GM19452 (cell line): ENCODE measurements at regions not wholly inside any gene's neighbourhood (a gene's known extent, or its start where the extent isn't known, plus 50 kb on each side); places are given as distances from the start of the nearest gene placed in this dataset.
A peak's percentile ranks its signal among the peaks of the same experiment; 100 is the strongest.
"Not testable (repeated sequence)": the region's sequence is repeated elsewhere in the genome, so short reads cannot be mapped to it uniquely, and the experiment has no call there.

Experiments
- ATAC-seq: cut with Tn5 transposase; IDR thresholded peaks from one replicate; pipeline ENCODE4 v1.9.1; 2021; ENCODE audit not compliant: unreplicated experiment

GRCh38 chr4:189834616-189835015 lies 106.1 kb upstream of the FRG1 start:
- no peak for ATAC-seq

GRCh38 chr4:189835505-189835904 lies 105.2 kb upstream of the FRG1 start:
- ATAC-seq: no peak

- ATAC-seq: no peak
Measured at GRCh38 chr4:189837471-189837870, 103.2 kb upstream of the FRG1 start.

- ATAC-seq: no peak
Measured at GRCh38 chr4:189838821-189839497, 101.7 kb upstream of the FRG1 start.

DNA sequence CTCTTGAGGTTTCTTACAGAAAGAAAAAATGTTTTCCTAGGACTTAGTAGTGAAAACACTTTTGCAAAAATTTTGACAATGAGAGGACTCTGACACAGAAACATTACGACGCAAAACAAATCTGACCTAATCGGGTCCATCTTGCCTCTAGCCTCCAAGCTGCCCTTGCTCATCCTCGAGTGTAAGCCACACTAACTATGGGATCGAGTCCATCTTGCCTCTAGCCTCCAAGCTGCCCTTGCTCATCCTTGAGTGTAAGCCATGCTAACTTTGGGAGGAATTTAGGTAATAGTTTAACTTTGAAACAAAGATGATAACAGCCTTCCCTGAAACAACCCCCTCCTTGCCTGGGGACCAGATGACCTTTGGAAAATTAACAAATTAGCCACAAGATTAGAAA lies 100.3 kb upstream of the FRG1 start:
- ATAC-seq: no peak

DNA sequence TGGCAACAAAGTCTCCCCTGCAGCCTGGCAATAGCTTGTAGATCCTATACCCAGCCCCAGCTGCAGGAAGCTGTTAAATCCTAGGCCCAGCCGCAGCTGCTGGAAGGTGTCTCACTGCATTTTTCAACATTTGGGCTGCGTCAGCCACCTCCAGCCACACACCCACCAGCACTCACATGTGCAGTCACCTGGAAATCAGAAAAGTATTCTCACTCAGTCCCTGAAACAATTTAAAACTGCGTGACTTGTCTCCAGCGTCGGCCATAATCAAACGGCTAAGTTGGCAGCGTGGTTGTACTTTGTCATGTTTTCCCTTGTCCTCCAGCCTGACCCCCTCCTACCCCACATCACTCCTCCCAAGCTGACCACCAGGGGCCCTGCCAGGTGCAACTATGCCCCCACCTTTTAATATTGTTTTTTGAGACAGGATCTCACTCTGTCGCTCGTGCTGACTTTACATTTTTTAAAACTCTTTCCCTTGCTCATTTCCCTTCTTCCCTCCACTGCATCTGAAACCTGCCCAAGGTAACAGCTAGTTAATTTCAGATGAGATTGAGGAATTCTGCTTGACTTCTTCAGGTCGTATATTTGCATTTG lies 97.2 kb upstream of the FRG1 start:
- ATAC-seq: no peak

DNA sequence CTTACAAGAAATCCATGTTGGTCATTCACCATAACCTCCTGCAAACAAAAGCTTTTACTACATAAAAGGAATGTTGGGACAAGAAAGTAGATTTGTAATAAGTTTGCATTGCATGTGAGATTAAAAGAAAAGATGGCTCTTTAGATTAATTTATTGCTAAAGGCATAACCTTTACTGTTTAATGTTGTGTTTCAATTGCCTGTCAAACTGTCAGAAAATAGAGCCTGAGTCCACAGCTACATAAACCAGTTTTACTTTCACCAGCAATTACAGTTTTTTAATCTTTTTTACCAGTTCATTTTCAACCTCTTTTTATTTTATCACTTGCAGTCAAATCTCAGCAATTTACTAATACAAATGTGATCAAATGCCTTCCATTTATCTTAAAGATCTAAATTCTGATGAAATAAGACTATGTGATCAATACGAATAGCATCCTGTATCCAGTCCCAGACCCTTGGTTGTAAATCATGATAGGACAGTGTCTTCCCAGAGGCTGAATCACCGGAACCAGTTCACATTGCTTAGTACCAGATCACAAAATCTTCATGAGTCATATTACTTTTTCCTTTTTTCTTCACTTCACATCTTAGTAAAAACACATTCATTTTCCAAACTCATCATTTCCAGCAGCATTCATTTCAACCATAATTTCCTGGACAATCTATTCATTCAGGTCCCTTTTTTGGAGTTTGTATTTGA lies 95.4 kb upstream of the FRG1 start:
- ATAC-seq: no peak

GRCh38 chr4:189846094-189846493 lies 94.6 kb upstream of the FRG1 start:
- not testable (repeated sequence) for ATAC-seq

GRCh38 chr4:189846608-189847007 lies 94.1 kb upstream of the FRG1 start:
- not testable (repeated sequence) for ATAC-seq

DNA sequence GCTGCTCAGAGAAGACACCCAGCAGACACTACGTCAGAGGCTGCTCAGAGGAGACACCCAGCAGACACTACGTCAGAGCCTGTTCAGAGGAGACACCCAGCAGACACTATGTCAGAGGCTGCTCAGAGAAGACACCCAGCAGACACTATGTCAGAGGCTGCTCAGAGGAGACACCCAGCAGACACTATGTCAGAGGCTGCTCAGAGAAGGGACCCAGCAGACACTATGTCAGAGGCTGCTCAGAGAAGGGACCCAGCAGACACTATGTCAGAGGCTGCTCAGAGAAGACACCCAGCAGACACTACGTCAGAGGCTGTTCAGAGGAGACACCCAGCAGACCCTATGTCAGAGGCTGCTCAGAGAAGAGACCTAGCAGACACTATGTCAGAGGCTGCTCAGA lies 92.0 kb upstream of the FRG1 start:
- ATAC-seq: not testable (repeated sequence)

GRCh38 chr4:189850239-189850856 lies 90.3 kb upstream of the FRG1 start:
- peak; percentile 89 for ATAC-seq

DNA sequence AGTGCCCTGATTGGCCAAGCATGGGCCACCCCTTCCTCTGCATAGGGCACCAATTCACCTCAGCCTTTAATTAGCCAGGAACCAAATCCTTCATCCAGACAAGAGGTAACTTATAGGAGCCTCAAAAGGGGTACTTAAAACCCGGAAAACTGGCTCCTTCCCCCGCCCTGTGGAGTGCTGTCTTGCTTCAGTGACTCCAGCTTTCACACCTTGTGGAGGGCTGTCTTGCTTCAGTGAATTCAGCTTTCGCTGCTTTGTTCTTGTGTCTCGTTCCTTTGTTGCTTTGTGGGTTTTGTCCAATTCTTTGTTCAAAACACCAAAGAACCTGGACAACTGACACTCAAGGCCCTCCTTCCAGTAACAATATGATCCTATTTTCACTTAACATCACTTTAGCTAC lies 82.2 kb upstream of the FRG1 start:
- peak; percentile 73 for ATAC-seq

GRCh38 chr4:189861101-189861500 lies 79.6 kb upstream of the FRG1 start:
- no peak for ATAC-seq

GRCh38 chr4:189869236-189869635 lies 71.4 kb upstream of the FRG1 start:
- ATAC-seq: no peak

GRCh38 chr4:189870511-189871234 lies 70.0 kb upstream of the FRG1 start:
- ATAC-seq: no peak

DNA sequence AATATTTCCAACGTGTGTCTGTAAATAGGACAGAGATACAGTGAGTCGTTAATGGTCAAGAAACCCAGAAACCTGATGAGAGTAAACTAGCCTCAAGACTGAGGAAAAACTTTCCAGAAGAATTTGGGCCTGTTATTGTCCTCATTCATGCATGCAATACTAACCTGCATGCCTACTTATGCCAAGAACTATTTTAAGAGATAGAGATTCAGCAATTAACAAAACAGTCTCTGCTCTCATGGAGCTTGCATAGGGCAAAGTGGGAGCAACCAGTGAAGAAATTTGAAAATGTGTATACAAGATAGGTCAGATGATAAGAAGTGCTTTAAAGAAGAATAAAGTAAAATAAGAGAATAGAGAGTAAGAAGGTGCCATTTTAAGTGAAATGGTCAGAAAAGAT lies 66.1 kb upstream of the FRG1 start:
- no peak for ATAC-seq

GRCh38 chr4:189881190-189881589 lies 59.5 kb upstream of the FRG1 start:
- not testable (repeated sequence) for ATAC-seq

GRCh38 chr4:189888407-189888806 lies 52.3 kb upstream of the FRG1 start:
- ATAC-seq: not testable (repeated sequence)
